Type B pancreatic cell (in vitro differentiated cells): ENCODE measurements at regions not wholly inside any gene's neighbourhood (a gene's known extent, or its start where the extent isn't known, plus 50 kb on each side); places are given as distances from the start of the nearest gene placed in this dataset.

Experiments
- DNase-seq: peaks from one replicate; pipeline ENCODE4 v3.0.0; 2021; ENCODE audit warnings: mixed read lengths; ENCODE audit not compliant: unreplicated experiment; ENCODE audit errors: extremely low spot score
- H3K27ac Mint-ChIP-seq: 2 replicates; pipeline ENCODE4 v1.8.0; 2021; ENCODE audit warnings: mild to moderate bottlenecking, mixed read lengths
- H3K27me3 Mint-ChIP-seq: 2 replicates; pipeline ENCODE4 v1.8.0; 2021; ENCODE audit warnings: mixed read lengths
- H3K36me3 Mint-ChIP-seq: 2 replicates; pipeline ENCODE4 v1.8.0; 2021; ENCODE audit warnings: mixed read lengths
- H3K4me1 Mint-ChIP-seq: one replicate; pipeline ENCODE4 v1.8.0; 2021; ENCODE audit warnings: mixed read lengths; ENCODE audit not compliant: unreplicated experiment
- H3K4me3 Mint-ChIP-seq: 2 replicates; pipeline ENCODE4 v1.8.0; 2021; ENCODE audit warnings: mild to moderate bottlenecking, mixed read lengths
- H3K9me3 Mint-ChIP-seq: 2 replicates; pipeline ENCODE4 v1.8.0; 2021; ENCODE audit warnings: mixed read lengths
- TF ChIP-seq, protein P1 (sequence below): fragments of 200-600 bp; sonication (generic); conservative IDR thresholded peaks from 2 replicates; pipeline ENCODE4 v1.5.0; 2021; ENCODE audit warnings: antibody characterized with exemption, mild to moderate bottlenecking

DNA sequence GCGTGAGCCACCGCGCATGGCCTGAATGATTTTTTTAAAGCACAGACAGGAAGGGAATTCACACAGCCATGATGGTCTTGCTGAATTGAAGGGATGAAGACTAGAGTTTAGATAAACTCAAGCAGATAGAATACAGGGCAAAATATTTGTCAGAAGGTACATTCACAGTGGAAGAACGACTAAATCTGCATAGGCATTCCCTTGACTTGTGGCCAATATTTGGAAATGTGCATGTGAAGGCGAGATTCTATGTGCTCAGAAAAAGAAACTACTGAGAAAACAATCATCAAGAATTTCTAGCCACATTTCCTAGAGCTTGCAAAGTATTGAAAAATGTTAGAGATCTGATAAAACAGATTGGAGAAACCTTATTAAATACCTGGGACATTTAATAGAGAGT, 1166.2 kb downstream of the DNAJB9 start:
- Mint-ChIP-seq H3K4me1 (no peaks in the 10 kb centered on the region), H3K4me3 (no peak overlapping the region), H3K9me3 (no peaks in the 10 kb centered on the region), H3K36me3 (no peaks in the 10 kb centered on the region), H3K27ac (no peak overlapping the region), H3K27me3 (no peaks in the 10 kb centered on the region)
- no peak for DNase-seq
- TF ChIP-seq, protein P1, sequence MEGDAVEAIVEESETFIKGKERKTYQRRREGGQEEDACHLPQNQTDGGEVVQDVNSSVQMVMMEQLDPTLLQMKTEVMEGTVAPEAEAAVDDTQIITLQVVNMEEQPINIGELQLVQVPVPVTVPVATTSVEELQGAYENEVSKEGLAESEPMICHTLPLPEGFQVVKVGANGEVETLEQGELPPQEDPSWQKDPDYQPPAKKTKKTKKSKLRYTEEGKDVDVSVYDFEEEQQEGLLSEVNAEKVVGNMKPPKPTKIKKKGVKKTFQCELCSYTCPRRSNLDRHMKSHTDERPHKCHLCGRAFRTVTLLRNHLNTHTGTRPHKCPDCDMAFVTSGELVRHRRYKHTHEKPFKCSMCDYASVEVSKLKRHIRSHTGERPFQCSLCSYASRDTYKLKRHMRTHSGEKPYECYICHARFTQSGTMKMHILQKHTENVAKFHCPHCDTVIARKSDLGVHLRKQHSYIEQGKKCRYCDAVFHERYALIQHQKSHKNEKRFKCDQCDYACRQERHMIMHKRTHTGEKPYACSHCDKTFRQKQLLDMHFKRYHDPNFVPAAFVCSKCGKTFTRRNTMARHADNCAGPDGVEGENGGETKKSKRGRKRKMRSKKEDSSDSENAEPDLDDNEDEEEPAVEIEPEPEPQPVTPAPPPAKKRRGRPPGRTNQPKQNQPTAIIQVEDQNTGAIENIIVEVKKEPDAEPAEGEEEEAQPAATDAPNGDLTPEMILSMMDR = no peak

DNA sequence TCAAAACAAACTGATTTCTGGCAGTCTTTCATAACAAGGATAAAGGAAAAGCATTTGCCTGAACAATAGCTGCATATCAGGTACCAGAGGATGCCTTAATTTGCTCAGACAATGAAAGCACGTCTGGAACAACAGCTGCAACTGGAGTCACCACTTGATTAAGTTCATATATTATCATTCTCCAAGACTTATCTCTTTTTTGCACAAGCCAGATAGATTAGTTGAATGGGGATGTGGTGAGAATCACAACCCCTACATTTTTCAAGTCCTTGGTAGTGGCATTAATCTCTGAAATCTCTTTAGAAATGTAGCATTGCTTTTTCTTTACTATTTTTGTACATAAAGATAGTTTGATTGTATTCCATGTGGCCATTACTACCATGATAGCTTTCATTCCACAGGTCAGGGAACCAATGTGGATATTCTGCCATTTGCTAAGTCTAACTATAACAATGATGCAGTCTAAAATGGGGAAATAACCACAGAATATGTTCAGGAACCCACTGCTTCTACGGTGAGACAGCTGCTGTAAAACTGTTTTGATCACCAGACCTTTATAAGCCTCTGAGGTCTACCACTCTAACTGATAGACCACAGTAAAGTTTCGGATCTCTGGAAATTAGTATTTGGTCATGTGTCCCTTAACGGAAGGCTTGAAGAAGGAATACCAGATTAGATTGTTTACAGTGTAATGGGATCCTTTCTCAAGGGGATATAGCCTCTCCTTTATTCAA, 1176.2 kb downstream of the DNAJB9 start:
- Mint-ChIP-seq H3K4me1 (no peaks in the 10 kb centered on the region), H3K27me3 (no peaks in the 10 kb centered on the region), H3K4me3 (no peak overlapping the region), H3K36me3 (no peaks in the 10 kb centered on the region), H3K27ac (no peak overlapping the region), H3K9me3 (no peaks in the 10 kb centered on the region)
- DNase-seq = no peak
- TF ChIP-seq, protein P1 = no peak

DNA sequence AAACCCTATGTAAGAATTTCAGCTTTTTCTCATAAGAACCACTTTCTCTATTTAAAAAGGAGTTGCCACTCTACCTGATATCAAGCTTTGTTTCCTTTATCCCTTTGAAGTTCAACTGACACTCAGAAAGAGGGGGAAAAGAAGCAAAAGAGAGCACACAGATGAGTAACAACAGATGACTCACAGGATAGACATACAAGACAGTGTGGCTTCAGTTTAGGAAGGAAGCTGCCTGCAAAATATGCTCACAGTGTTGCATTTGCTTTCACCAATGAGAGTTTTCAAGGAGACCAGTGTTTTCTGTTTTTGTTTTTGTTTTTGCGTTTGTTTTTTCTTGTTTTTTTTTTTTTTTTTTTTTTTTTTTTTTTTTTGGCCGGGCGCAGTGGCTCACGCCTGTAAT, 1181.6 kb downstream of the DNAJB9 start:
- H3K9me3 Mint-ChIP-seq = no peaks in the 10 kb centered on the region
- H3K4me1 Mint-ChIP-seq = no peaks in the 10 kb centered on the region
- no peaks in the 10 kb centered on the region for H3K27me3 Mint-ChIP-seq
- no peaks in the 10 kb centered on the region for H3K36me3 Mint-ChIP-seq
- TF ChIP-seq, protein P1 = no peak
- no peak overlapping the region for H3K4me3 Mint-ChIP-seq
- no peak for DNase-seq
- no peak overlapping the region for H3K27ac Mint-ChIP-seq

DNA sequence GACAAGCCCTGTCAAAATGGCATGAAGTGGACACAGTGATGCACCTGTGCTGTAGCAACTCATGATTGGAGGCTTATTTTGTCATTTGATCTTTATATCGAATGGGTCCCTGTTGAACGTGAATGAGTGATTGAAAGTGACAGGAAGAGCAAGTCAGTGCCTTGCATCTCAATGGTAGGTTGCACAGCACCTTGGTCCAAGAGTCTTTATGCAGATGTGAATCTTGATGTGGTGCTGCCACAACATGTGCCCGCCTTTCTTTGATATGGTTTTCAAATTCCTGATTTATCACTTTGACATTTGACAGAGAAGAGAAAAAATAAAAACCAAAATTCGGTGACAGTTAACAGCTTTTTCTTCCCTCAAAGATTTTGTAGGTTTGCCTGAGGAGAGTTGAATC, 1182.4 kb downstream of the DNAJB9 start:
- no peak overlapping the region for H3K27ac Mint-ChIP-seq
- no peak overlapping the region for H3K4me3 Mint-ChIP-seq
- peaks cover 6% of the 10 kb centered on the region for H3K9me3 Mint-ChIP-seq
- H3K4me1 Mint-ChIP-seq = no peaks in the 10 kb centered on the region
- H3K36me3 Mint-ChIP-seq = no peaks in the 10 kb centered on the region
- TF ChIP-seq, protein P1 = no peak
- H3K27me3 Mint-ChIP-seq = no peaks in the 10 kb centered on the region
- DNase-seq = no peak

DNA sequence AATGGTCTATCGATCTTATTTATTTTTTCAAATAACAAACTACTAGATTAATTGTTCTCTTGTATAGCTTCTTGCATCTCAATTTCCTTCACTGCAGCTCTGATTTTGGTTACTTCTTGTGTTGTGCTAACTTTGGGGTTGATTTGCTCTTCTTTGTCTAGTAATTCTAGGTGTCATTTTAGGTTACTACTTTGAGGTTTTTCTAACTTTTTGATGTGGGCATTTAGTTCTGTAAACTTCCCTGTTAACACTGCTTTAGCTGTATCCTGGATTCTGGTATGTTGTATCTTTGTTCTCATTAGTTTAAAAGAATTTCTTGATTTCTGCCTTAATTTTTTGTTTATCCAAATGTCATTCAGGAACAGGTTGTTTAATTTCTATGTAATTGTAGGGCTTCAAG, 1188.0 kb downstream of the DNAJB9 start:
- Mint-ChIP-seq H3K9me3 (peaks cover 14% of the 10 kb centered on the region), H3K27ac (no peak overlapping the region), H3K36me3 (no peaks in the 10 kb centered on the region), H3K4me3 (no peak overlapping the region), H3K27me3 (no peaks in the 10 kb centered on the region), H3K4me1 (no peaks in the 10 kb centered on the region)
- DNase-seq = no peak
- TF ChIP-seq, protein P1 = no peak
